Ovary (tissue), 3 donors: ENCODE measurements at regions not wholly inside any gene's neighbourhood (a gene's known extent, or its start where the extent isn't known, plus 50 kb on each side); places are given as distances from the start of the nearest gene placed in this dataset.

Source experiments
- CTCF ChIP-seq, 3 donors: fragments of 450-650 bp in 2 of 3; fragments of 200-600 bp in 1 of 3; IDR thresholded peaks; one replicate each; pipeline versions ENCODE4 v1.5.1 to v1.8.0; 2016 to 2022; ENCODE audit warnings: antibody characterized with exemption in 3 of 3, mild to moderate bottlenecking in 1 of 3
- EP300 ChIP-seq: sonication (generic); formaldehyde crosslinking; IDR thresholded peaks from one replicate; pipeline ENCODE4 v1.6.1; 2017; ENCODE audit warnings: antibody characterized with exemption
- POLR2A ChIP-seq: fragments of 450-650 bp; IDR thresholded peaks from one replicate; pipeline ENCODE4 v1.6.1; 2017; ENCODE audit warnings: antibody characterized with exemption, mild to moderate bottlenecking, moderate library complexity
- donor health status: DM: no; HTN: no; CAD: no.

- no peak for TF ChIP-seq CTCF (IDR thresholded peaks at IDR 0.05)
- no peak for TF ChIP-seq POLR2A
- no peak for TF ChIP-seq EP300
Measured at GRCh38 chr13:61148691-61149315, 266.8 kb downstream of the PCDH20 start.
